HFF-Myc (cell line): ENCODE measurements at regions not wholly inside any gene's neighbourhood (a gene's known extent, or its start where the extent isn't known, plus 50 kb on each side); places are given as distances from the start of the nearest gene placed in this dataset.

ENCODE experiments used
- DNase-seq: peaks from one replicate; pipeline ENCODE4 v3.0.0-alpha.2; 2011; ENCODE audit warnings: low read depth; ENCODE audit errors: extremely low read depth
- H3K4me3 ChIP-seq: replicated peaks from 2 replicates; pipeline ENCODE4 v1.5.1; 2011; ENCODE audit warnings: low read depth, mild to moderate bottlenecking, control low read depth, low read length
- CTCF ChIP-seq: IDR thresholded peaks from 2 replicates; pipeline ENCODE4 v1.5.1; 2012; ENCODE audit warnings: mild to moderate bottlenecking, low read depth, low read length, control low read depth; ENCODE audit errors: missing control alignments

DNA sequence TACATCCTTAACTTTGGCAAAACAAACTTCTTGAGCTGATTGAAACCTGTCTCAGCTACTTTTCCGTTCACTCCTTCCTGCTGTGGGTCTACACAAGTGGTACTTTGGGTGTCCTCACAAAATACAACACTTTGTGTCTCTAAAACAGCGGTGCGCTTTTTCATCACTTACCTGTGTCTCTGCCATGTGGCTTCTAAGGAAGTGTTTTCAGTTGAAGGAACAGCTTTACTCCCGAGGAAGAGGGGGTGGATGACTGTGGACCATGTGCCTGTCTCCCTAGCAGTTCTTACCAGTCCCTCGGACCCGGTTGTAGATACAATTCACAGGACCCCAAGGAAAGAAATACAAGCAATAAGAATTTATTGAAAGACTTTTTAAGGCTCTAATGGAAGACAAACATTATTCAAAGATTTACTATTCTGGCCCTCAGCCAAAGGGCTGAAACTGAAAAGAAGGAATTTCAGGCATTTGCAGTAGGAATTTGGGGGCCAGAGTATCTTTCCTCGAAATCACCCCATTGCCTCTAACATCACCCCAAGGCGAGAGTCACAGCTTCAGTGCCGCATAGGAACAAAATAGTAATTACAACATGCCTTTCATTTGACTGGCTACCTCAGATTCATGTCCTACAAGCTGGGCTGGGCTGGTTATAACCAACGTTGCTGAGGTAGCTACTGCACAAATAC is 246.3 kb downstream of the ACTR3B start:
- TF ChIP-seq CTCF = no peak
- no peak for DNase-seq
- H3K4me3 ChIP-seq = no peak overlapping the region

DNA sequence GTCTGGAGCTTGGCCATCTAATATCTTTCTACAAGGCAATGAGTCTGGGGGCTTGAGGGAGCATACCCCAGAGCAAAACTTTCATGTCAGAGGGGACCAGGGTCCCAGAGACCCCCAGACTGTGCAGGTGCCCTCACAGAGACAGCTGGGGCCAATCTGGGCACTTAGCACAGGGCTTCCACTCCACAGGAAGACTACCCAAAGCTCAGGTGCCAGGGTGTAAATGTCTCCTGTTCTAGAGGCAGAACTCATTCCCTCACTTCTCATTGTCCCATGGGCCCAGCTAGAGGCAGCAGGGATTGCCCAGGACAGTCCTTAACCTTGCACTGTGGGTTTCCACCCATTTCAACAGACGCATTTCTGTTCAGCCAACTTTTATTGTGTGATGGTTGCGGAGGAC is 246.9 kb downstream of the ACTR3B start:
- H3K4me3 ChIP-seq = no peak overlapping the region
- TF ChIP-seq CTCF = no peak
- no peak for DNase-seq

- TF ChIP-seq CTCF = no peak
- no peak for DNase-seq
- H3K4me3 ChIP-seq = no peak overlapping the region
Observed at GRCh38 chr7:153006911-153007310, 247.4 kb downstream of the ACTR3B start.

GRCh38 chr7:153010416-153010815 is 250.9 kb downstream of the ACTR3B start:
- no peak for TF ChIP-seq CTCF
- H3K4me3 ChIP-seq = no peak overlapping the region
- no peak for DNase-seq

- no peak for TF ChIP-seq CTCF
- DNase-seq = no peak
- H3K4me3 ChIP-seq = no peak overlapping the region
Observed at GRCh38 chr7:153012203-153012602, 252.7 kb downstream of the ACTR3B start.

- TF ChIP-seq CTCF = no peak
- no peak for DNase-seq
- H3K4me3 ChIP-seq = no peak overlapping the region
Observed at GRCh38 chr7:153017223-153017622, 257.7 kb downstream of the ACTR3B start.

- DNase-seq = no peak
- no peak for TF ChIP-seq CTCF
Observed at GRCh38 chr7:153021542-153021941, 262.0 kb downstream of the ACTR3B start.

More at GRCh38 chr7:153021542-153021941, 262.0 kb downstream of the ACTR3B start:
- H3K4me3 ChIP-seq = no peak overlapping the region
